ENCODE measurements at regions not wholly inside any gene's neighbourhood (a gene's known extent, or its start where the extent isn't known, plus 50 kb on each side); places are given as distances from the start of the nearest gene placed in this dataset.
A peak's percentile ranks its signal among the peaks of the same experiment; 100 is the strongest.

DNA sequence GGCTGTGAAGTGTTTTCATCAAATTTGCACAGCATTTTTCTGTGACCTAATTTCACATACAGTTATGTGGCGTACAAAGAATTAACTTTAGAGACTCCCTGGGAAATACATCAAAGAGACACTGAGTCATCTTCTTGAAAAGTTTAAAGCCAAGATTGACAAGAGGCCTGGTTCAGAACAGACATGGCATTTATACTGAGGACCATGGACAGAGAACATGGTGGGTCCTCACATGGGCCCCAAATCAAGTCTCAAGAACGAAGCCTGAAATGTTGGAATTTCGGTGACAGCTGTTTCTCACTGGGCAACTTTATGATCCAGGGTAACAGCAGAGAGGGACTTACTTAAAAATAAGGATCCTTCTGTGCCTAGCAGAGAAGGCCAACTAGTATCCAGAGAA is 311.5 kb upstream of the KCNJ16 start:
- Mint-ChIP-seq H3K27ac (no peak overlapping the region), H3K27me3 (no peaks in the 10 kb centered on the region), H3K4me3 (no peak overlapping the region), H3K9me3 (peaks cover 0 to 11% (median 4%) of the 10 kb centered on the region in 8 donors), H3K4me1 (no peaks in the 10 kb centered on the region), H3K36me3 (no peaks in the 10 kb centered on the region)
- POLR2A ChIA-PET (ENCODE audit: partially characterized antibody) = no interaction called here
- intact Hi-C loops (cut with micrococcal nuclease) = no loop called here
- CTCF ChIA-PET (ENCODE audit: partially characterized antibody) = no interaction called here
- Histone ChIP-seq H3K27ac (ENCODE audit: low read depth, low read length) (no peak overlapping the region), H3K27me3 (ENCODE audit: insufficient read depth, low read length) (no peaks in the 10 kb centered on the region), H3K4me3 (ENCODE audit: low read length in 2 of 2) (no peak overlapping the region), H3K4me1 (ENCODE audit: insufficient read depth, low read length) (no peaks in the 10 kb centered on the region), H3K36me3 (ENCODE audit: insufficient read depth, low read length) (no peaks in the 10 kb centered on the region), H3K9me3 (ENCODE audit: control insufficient read depth in 1 of 2, low read length in 2 of 2) (no peaks in the 10 kb centered on the region)
- no peak for DNase-seq

DNA sequence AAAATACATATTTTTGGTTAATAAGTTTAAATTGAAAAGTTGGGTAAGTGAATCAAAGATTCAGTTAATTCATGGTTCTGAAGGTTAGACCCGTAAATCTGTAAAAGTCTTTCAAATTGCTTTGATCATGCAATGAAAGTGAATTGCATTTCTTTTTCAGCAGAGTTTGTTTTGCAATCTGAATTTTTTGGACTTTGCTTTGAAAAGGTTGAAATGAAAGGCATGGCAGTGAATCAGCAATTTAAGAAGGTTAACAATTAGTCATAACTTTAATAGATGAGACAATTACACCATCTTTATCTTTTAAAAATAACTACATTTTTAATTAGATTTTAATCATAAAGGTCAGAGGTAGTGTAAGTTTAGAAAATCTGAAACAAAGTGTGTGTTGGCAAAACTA is 310.9 kb upstream of the KCNJ16 start:
- intact Hi-C loops (cut with micrococcal nuclease) = no loop called here
- Histone ChIP-seq H3K36me3 (ENCODE audit: insufficient read depth, low read length) (no peaks in the 10 kb centered on the region), H3K9me3 (ENCODE audit: control insufficient read depth in 1 of 2, low read length in 2 of 2) (no peaks in the 10 kb centered on the region), H3K4me1 (ENCODE audit: insufficient read depth, low read length) (no peaks in the 10 kb centered on the region), H3K27me3 (ENCODE audit: insufficient read depth, low read length) (no peaks in the 10 kb centered on the region), H3K4me3 (ENCODE audit: low read length in 2 of 2) (no peak overlapping the region), H3K27ac (ENCODE audit: low read depth, low read length) (no peak overlapping the region)
- DNase-seq = no peak
- H3K9me3 Mint-ChIP-seq = peaks cover 0 to 13% (median 5%) of the 10 kb centered on the region in 8 donors
- POLR2A ChIA-PET (ENCODE audit: partially characterized antibody) = no interaction called here
- H3K4me3 Mint-ChIP-seq = no peak overlapping the region
- no peak overlapping the region for H3K27ac Mint-ChIP-seq
- no peaks in the 10 kb centered on the region for H3K4me1 Mint-ChIP-seq
- CTCF ChIA-PET (ENCODE audit: partially characterized antibody) = no interaction called here
- no peaks in the 10 kb centered on the region for H3K36me3 Mint-ChIP-seq
- H3K27me3 Mint-ChIP-seq = no peaks in the 10 kb centered on the region

DNA sequence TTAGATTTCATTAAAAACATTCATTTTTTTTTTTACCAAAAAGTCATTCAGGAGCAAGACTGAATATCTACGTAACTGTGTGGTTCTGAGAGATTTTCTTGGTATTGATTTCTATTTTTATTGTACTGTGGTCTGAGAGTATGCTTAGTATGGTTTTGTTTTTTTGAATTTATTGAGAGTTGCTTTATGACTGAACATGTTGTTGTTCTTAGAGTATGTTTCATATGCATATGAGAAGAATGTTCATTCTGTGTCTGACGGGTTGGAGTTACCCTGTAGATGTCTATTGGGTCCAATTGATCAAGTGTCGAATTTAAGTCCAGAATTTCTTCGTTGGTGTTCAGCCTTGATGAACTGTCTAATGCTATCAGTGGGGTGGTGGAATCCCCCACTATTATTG is 306.0 kb upstream of the KCNJ16 start:
- H3K36me3 ChIP-seq (ENCODE audit: insufficient read depth, low read length) = no peaks in the 10 kb centered on the region
- no peaks in the 10 kb centered on the region for H3K27me3 ChIP-seq (ENCODE audit: insufficient read depth, low read length)
- H3K4me1 ChIP-seq (ENCODE audit: insufficient read depth, low read length) = no peaks in the 10 kb centered on the region
- no peak overlapping the region for H3K4me3 ChIP-seq (ENCODE audit: low read length in 2 of 2)
- peaks cover 0 to 1% of the 10 kb centered on the region in 2 donors for H3K27me3 Mint-ChIP-seq
- peaks cover 2 to 16% (median 12%) of the 10 kb centered on the region in 8 donors for H3K9me3 Mint-ChIP-seq
- DNase-seq = no peak
- H3K4me3 Mint-ChIP-seq = peak overlapping the region in 1 of 8 donors; percentile 29
- no peaks in the 10 kb centered on the region for H3K9me3 ChIP-seq (ENCODE audit: control insufficient read depth in 1 of 2, low read length in 2 of 2)
- CTCF ChIA-PET (ENCODE audit: partially characterized antibody) = no interaction called here
- no peaks in the 10 kb centered on the region for H3K36me3 Mint-ChIP-seq
- intact Hi-C loops (cut with micrococcal nuclease) = no loop called here
- POLR2A ChIA-PET (ENCODE audit: partially characterized antibody) = no interaction called here
- no peaks in the 10 kb centered on the region for H3K4me1 Mint-ChIP-seq
- no peak overlapping the region for H3K27ac ChIP-seq (ENCODE audit: low read depth, low read length)
- H3K27ac Mint-ChIP-seq = no peak overlapping the region

DNA sequence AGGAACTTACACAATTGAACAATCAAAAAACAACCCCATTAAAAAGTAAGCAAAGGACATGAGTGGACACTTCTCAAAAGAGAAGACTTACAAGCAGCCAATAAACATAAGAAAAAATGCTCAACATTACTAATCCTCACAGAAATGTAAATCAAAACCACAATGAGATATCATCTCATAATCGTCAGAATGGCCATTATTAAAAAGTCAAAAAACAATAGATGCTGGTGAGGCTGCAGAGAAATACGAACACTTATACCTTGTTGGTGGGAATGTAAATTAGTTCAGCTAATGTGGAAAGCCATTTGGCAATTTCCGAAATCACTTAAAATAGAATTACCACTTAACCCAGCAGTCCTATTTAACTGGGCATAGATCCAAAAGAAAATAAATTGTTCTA is 301.9 kb upstream of the KCNJ16 start:
- intact Hi-C loops (cut with micrococcal nuclease) = no loop called here
- no peaks in the 10 kb centered on the region for H3K9me3 ChIP-seq (ENCODE audit: control insufficient read depth in 1 of 2, low read length in 2 of 2)
- H3K4me3 ChIP-seq (ENCODE audit: low read length in 2 of 2) = no peak overlapping the region
- H3K27me3 Mint-ChIP-seq = peaks cover 0 to 1% of the 10 kb centered on the region in 2 donors
- H3K4me1 Mint-ChIP-seq = no peaks in the 10 kb centered on the region
- DNase-seq = no peak
- no peak overlapping the region for H3K27ac ChIP-seq (ENCODE audit: low read depth, low read length)
- H3K4me3 Mint-ChIP-seq = no peak overlapping the region
- H3K27ac Mint-ChIP-seq = no peak overlapping the region
- H3K36me3 Mint-ChIP-seq = no peaks in the 10 kb centered on the region
- H3K27me3 ChIP-seq (ENCODE audit: insufficient read depth, low read length) = no peaks in the 10 kb centered on the region
- H3K36me3 ChIP-seq (ENCODE audit: insufficient read depth, low read length) = no peaks in the 10 kb centered on the region
- ChIA-PET POLR2A (ENCODE audit: partially characterized antibody) (no interaction called here), CTCF (ENCODE audit: partially characterized antibody) (no interaction called here)
- H3K4me1 ChIP-seq (ENCODE audit: insufficient read depth, low read length) = no peaks in the 10 kb centered on the region
- peaks cover 2 to 16% (median 10%) of the 10 kb centered on the region in 8 donors for H3K9me3 Mint-ChIP-seq

DNA sequence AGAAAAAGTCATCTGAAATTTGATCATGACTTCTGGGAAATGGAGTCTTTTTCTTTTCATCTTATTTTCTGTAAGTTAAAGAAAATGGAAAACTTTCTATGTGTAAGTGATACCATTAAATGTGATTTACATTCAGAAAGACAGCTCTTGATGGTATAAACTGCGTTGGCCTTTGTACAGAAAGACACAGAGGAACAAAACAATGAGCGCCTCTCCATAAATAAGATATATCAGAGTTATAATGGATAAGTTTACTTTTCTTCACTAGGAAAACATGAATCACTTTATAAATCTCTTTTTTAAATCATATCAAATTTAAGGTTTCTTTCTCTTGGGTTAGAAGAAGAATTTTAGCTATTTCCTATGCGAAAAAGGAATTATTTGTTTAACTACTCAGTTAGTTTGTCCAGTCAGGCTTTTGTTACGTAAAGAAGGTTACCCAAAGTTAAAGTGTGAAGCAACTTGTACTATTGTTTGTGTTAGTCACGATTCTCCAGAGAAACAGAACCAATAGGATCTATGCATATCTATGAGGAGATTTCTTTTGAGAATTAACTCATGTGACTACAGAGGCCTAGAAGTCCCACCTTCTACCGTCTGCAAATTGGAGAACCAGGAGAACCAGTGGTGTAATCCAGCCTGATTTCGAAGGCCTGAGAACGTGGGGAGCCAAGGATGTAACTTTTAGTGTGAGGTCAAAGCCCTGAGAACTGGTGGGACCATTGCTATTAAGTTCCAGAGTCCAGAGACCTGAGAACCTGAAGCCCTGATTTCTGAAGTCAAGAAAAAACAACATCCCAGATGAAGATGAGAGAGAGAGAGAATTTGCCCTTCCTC is 295.4 kb upstream of the KCNJ16 start:
- H3K27ac Mint-ChIP-seq = no peak overlapping the region
- no peaks in the 10 kb centered on the region for H3K36me3 Mint-ChIP-seq
- H3K4me3 Mint-ChIP-seq = no peak overlapping the region
- no peak for DNase-seq
- H3K36me3 ChIP-seq (ENCODE audit: insufficient read depth, low read length) = no peaks in the 10 kb centered on the region
- ChIA-PET CTCF (ENCODE audit: partially characterized antibody) (no interaction called here), POLR2A (ENCODE audit: partially characterized antibody) (no interaction called here)
- peaks cover 2 to 19% (median 6%) of the 10 kb centered on the region in 8 donors for H3K9me3 Mint-ChIP-seq
- no peaks in the 10 kb centered on the region for H3K27me3 ChIP-seq (ENCODE audit: insufficient read depth, low read length)
- no peaks in the 10 kb centered on the region for H3K9me3 ChIP-seq (ENCODE audit: control insufficient read depth in 1 of 2, low read length in 2 of 2)
- intact Hi-C loops (cut with micrococcal nuclease) = no loop called here
- H3K27ac ChIP-seq (ENCODE audit: low read depth, low read length) = no peak overlapping the region
- H3K4me3 ChIP-seq (ENCODE audit: low read length in 2 of 2) = no peak overlapping the region
- no peaks in the 10 kb centered on the region for H3K4me1 ChIP-seq (ENCODE audit: insufficient read depth, low read length)
- H3K4me1 Mint-ChIP-seq = no peaks in the 10 kb centered on the region
- H3K27me3 Mint-ChIP-seq = peaks cover 0 to 2% of the 10 kb centered on the region in 2 donors

DNA sequence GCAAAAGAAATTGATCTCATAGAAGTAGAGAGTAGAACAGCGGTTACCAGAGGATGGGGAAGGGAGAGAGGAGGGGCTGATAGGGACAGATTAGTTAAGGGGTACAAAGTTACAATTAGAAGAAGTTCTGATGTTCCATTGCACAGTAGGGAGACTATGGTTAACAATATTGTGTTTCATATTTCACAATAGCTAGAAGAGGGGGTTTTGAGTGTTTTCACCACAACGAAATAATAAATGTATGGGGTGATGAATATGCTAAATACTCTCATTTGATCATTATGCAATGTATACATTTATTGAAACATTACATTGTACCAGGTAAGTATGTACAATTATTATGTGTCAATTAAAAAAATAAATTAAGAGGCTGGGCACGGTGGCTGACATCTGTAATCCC is 291.2 kb upstream of the KCNJ16 start:
- Histone ChIP-seq H3K27ac (ENCODE audit: low read depth, low read length) (no peak overlapping the region), H3K9me3 (ENCODE audit: control insufficient read depth in 1 of 2, low read length in 2 of 2) (no peaks in the 10 kb centered on the region), H3K36me3 (ENCODE audit: insufficient read depth, low read length) (no peaks in the 10 kb centered on the region), H3K4me3 (ENCODE audit: low read length in 2 of 2) (no peak overlapping the region), H3K4me1 (ENCODE audit: insufficient read depth, low read length) (no peaks in the 10 kb centered on the region), H3K27me3 (ENCODE audit: insufficient read depth, low read length) (no peaks in the 10 kb centered on the region)
- no peak overlapping the region for H3K4me3 Mint-ChIP-seq
- no peaks in the 10 kb centered on the region for H3K4me1 Mint-ChIP-seq
- no peak for DNase-seq
- POLR2A ChIA-PET (ENCODE audit: partially characterized antibody) = no interaction called here
- H3K9me3 Mint-ChIP-seq = peaks cover 0 to 20% (median 7%) of the 10 kb centered on the region in 8 donors
- peaks cover 0 to 2% of the 10 kb centered on the region in 2 donors for H3K27me3 Mint-ChIP-seq
- CTCF ChIA-PET (ENCODE audit: partially characterized antibody) = no interaction called here
- intact Hi-C loops (cut with micrococcal nuclease) = no loop called here
- no peak overlapping the region for H3K27ac Mint-ChIP-seq
- no peaks in the 10 kb centered on the region for H3K36me3 Mint-ChIP-seq

DNA sequence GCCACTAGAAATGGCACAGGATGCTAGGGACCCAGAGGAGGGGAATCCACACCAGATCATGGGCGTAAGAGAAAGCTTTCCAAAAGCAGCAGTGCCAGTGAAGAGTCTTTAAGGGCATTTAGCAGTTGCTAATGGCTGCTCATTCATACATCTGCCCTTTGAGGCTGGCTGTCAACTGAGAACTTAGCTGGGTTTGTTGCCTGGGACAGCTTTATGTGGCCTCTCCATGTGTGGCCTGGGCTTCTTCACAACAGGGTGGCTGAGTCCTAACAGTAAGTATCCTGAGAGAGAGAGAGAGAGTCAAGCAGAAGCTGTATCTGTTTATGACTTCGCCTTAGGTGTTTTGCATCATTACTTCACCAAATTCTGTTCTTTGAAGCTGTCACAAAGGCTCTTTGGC is 286.1 kb upstream of the KCNJ16 start:
- no peaks in the 10 kb centered on the region for H3K36me3 Mint-ChIP-seq
- H3K9me3 Mint-ChIP-seq = peaks cover 0 to 9% (median 3%) of the 10 kb centered on the region in 8 donors
- POLR2A ChIA-PET (ENCODE audit: partially characterized antibody) = no interaction called here

More for the DNA sequence above, 286.1 kb upstream of the KCNJ16 start:
- Histone ChIP-seq H3K27me3 (ENCODE audit: insufficient read depth, low read length) (no peaks in the 10 kb centered on the region), H3K4me3 (ENCODE audit: low read length in 2 of 2) (no peak overlapping the region), H3K36me3 (ENCODE audit: insufficient read depth, low read length) (no peaks in the 10 kb centered on the region), H3K9me3 (ENCODE audit: control insufficient read depth in 1 of 2, low read length in 2 of 2) (no peaks in the 10 kb centered on the region), H3K4me1 (ENCODE audit: insufficient read depth, low read length) (no peaks in the 10 kb centered on the region), H3K27ac (ENCODE audit: low read depth, low read length) (no peak overlapping the region)
- CTCF ChIA-PET (ENCODE audit: partially characterized antibody) = no interaction called here
- Mint-ChIP-seq H3K4me3 (no peak overlapping the region), H3K27me3 (no peaks in the 10 kb centered on the region), H3K4me1 (no peaks in the 10 kb centered on the region), H3K27ac (no peak overlapping the region)
- DNase-seq = no peak
- intact Hi-C loops (cut with micrococcal nuclease) = no loop called here
